SK-N-MC (cell line): ENCODE measurements at regions not wholly inside any gene's neighbourhood (a gene's known extent, or its start where the extent isn't known, plus 50 kb on each side); places are given as distances from the start of the nearest gene placed in this dataset.
"Not testable (repeated sequence)": the region's sequence is repeated elsewhere in the genome, so short reads cannot be mapped to it uniquely, and the experiment has no call there.

Experiments
- EZH2 ChIP-seq: fragments of 200-600 bp; sonication (generic); IDR thresholded peaks from one replicate; pipeline ENCODE4 v1.6.1; 2017; ENCODE audit warnings: antibody characterized with exemption
- POLR2AphosphoS5 ChIP-seq: IDR thresholded peaks from 2 replicates; pipeline ENCODE4 v1.6.1; 2012; ENCODE audit warnings: mild to moderate bottlenecking, low read depth, low read length, borderline replicate concordance

DNA sequence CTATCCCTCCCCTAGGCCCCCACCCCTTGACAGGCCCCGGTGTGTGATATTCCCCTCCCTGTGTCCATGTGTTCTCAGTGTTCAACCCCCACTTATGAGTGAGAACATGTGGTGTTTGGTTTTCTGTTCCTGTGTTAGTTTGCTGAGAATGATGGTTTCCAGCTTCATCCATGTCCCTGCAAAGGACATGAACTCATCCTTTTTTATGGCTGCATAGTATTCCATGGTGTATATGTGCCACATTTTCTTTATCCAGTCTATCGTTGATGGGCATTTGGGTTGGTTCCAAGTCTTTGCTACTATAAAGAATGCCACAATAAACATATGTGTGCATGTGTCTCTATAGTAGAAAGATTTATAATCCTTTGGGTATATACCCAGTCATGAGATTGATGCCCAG lies 55.3 kb upstream of the PDZD8 start:
- TF ChIP-seq EZH2, POLR2AphosphoS5: not testable (repeated sequence)
